Left lobe of liver (tissue), 2 donors: ENCODE measurements at regions not wholly inside any gene's neighbourhood (a gene's known extent, or its start where the extent isn't known, plus 50 kb on each side); places are given as distances from the start of the nearest gene placed in this dataset.

Experiments used
- ATAC-seq: fragments of 200-7000 bp; cut with Tn5 transposase; one replicate; pipeline ENCODE4 v1.9.1; 2020; ENCODE audit warnings: mild to moderate bottlenecking, moderate library complexity
- DNase-seq: peaks from one replicate; pipeline ENCODE4 v3.0.0-alpha.2; 2020; ENCODE audit warnings: low spot score
- donor health status: DM: no; HTN: no; CAD: no; lungs with moderate emphysema.
- donor health status: DM: no; HTN: yes; CAD: no.

GRCh38 chr14:39851202-39851601 is 419.0 kb upstream of the FBXO33 start:
- ATAC-seq: no peak

GRCh38 chr14:39847852-39848251 is 415.6 kb upstream of the FBXO33 start:
- no peak for DNase-seq
- ATAC-seq: no peak

More at GRCh38 chr14:39851202-39851601, 419.0 kb upstream of the FBXO33 start:
- DNase-seq: no peak

GRCh38 chr14:39847194-39847593 is 415.0 kb upstream of the FBXO33 start:
- DNase-seq (no peak), ATAC-seq (no peak)

GRCh38 chr14:39843881-39844280 is 411.6 kb upstream of the FBXO33 start:
- ATAC-seq (no peak), DNase-seq (no peak)

GRCh38 chr14:39841088-39841487 is 408.9 kb upstream of the FBXO33 start:
- DNase-seq: no peak
- no peak for ATAC-seq

- ATAC-seq (no peak), DNase-seq (no peak)
Observed at GRCh38 chr14:39827901-39828655, 395.8 kb upstream of the FBXO33 start.

GRCh38 chr14:39812532-39813320 is 380.5 kb upstream of the FBXO33 start:
- no peak for DNase-seq
- ATAC-seq: no peak

GRCh38 chr14:39807271-39807670 is 375.0 kb upstream of the FBXO33 start:
- DNase-seq (no peak), ATAC-seq (no peak)

GRCh38 chr14:39784461-39784860 is 352.2 kb upstream of the FBXO33 start:
- DNase-seq (no peak), ATAC-seq (no peak)

- ATAC-seq: no peak
- no peak for DNase-seq
Observed at GRCh38 chr14:39781466-39781865, 349.2 kb upstream of the FBXO33 start.

GRCh38 chr14:39773387-39774126 is 341.3 kb upstream of the FBXO33 start:
- DNase-seq (no peak), ATAC-seq (no peak)

GRCh38 chr14:39772627-39773026 is 340.4 kb upstream of the FBXO33 start:
- DNase-seq: no peak

GRCh38 chr14:39768589-39768988 is 336.4 kb upstream of the FBXO33 start:
- ATAC-seq: no peak
- DNase-seq: no peak

More at GRCh38 chr14:39772627-39773026, 340.4 kb upstream of the FBXO33 start:
- no peak for ATAC-seq

GRCh38 chr14:39766397-39767000 is 334.3 kb upstream of the FBXO33 start:
- DNase-seq (no peak), ATAC-seq (no peak)

- DNase-seq (no peak), ATAC-seq (no peak)
Observed at GRCh38 chr14:39765676-39766075, 333.4 kb upstream of the FBXO33 start.

- ATAC-seq: no peak
- no peak for DNase-seq
Observed at GRCh38 chr14:39763402-39763890, 331.2 kb upstream of the FBXO33 start.

- DNase-seq: no peak
- no peak for ATAC-seq
Observed at GRCh38 chr14:39762576-39763401, 330.6 kb upstream of the FBXO33 start.

- DNase-seq (no peak), ATAC-seq (no peak)
Observed at GRCh38 chr14:39755269-39755878, 323.1 kb upstream of the FBXO33 start.

- no peak for DNase-seq
- no peak for ATAC-seq
Observed at GRCh38 chr14:39740454-39740853, 308.2 kb upstream of the FBXO33 start.

GRCh38 chr14:39739796-39740195 is 307.6 kb upstream of the FBXO33 start:
- DNase-seq: no peak
- peak; percentile 35 for ATAC-seq
